GM21825 (cell line): ENCODE measurements at regions not wholly inside any gene's neighbourhood (a gene's known extent, or its start where the extent isn't known, plus 50 kb on each side); places are given as distances from the start of the nearest gene placed in this dataset.

Experiments
- ATAC-seq: cut with Tn5 transposase; IDR thresholded peaks from one replicate; pipeline ENCODE4 v1.9.1; 2021; ENCODE audit warnings: mild to moderate bottlenecking, moderate library complexity; ENCODE audit not compliant: unreplicated experiment

DNA sequence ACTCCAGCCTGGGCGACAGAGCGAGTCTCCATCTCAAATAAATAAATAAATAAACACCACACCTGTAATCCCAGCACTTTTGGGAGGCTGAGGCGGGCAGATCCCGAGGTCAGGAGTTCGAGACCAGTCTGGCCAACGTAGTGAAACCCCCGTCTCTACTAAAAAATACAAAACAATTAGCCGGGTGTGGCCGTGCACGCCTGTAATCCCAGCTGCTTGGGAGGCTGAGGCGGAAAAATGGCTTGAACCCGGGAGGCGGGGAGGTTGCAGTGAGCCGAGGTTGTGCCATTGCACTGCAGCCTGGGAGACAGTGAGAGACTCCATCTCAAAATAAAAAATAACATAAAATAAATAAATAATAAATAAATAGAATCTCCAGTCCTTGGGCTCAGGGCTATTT is 185.8 kb downstream of the SHOX start:
- ATAC-seq, result no peak

DNA sequence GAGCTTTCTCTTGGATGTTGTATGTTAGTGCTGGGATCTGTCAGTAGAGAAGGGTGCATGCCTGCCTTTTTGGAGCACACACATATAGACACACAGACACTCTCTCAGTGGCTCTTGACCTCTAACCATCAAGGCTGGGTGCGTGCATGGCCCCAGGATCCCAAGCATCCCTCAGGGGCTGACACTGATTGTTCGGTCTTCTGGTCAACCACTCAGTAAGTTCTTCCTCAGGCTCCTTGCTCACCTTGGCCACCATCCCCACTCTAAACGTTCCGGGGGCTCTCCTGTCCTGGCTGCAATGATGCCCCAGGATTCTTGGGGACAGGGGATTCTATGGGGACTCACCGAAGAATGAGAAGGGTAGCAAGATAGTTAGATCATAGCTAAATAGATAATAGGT is 179.6 kb downstream of the SHOX start:
- ATAC-seq, result no peak

DNA sequence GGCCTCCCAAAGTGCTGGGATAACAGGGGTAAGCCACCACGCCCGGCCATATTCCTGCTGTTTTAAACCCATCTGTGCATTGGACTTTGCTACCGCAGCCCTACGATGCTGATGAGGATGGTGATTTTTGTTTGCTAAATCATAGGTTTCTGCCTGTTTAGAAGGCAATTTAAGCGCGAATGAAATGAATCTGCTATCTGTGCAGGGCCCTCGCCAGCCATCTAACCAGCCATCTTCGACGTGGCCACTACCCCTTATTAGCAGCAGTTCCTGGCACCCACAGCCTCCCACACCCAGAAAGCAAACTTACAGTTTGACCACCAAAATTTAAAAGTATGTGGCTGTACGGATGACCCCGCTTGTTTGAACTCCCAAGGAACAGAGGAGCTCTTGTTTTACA is 178.5 kb downstream of the SHOX start:
- no peak for ATAC-seq

DNA sequence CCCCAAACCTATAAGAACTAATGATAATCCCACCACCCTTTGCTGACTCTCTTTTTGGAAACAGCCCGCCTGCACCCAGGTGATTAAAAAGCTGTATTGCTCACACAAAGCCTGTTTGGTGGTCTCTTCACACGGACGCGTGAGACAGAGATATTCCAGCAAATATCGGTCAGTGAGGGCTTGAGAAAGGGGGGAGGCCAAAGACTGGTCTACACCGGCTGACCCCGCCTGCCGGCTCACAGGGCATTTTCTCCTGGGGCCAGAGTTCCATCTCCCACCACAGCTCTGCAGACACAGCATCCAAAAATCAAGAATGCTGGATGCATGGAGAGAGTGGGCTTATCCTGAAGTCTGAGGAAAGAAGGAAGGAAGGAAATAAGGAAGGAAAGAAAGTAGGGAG is 176.0 kb downstream of the SHOX start:
- ATAC-seq, result no peak

DNA sequence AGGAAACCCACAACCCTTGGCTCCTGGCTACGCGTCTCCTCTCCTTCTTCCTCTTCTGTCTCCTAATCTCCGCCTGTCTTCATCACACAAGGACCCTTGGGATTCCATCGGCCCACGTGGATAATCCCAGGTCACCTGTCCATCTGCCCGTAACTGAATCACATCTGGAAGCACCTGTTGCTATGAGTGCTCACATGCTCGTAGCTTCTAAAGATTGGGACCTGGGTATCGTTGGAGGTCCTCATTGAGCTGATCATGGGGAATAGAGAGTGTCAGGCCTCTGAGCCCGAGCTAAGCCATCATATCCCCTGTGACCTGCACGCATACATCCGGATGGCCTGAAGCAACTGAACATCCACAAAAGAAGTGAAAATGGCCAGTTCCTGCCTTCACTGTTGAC is 175.4 kb downstream of the SHOX start:
- no peak for ATAC-seq

DNA sequence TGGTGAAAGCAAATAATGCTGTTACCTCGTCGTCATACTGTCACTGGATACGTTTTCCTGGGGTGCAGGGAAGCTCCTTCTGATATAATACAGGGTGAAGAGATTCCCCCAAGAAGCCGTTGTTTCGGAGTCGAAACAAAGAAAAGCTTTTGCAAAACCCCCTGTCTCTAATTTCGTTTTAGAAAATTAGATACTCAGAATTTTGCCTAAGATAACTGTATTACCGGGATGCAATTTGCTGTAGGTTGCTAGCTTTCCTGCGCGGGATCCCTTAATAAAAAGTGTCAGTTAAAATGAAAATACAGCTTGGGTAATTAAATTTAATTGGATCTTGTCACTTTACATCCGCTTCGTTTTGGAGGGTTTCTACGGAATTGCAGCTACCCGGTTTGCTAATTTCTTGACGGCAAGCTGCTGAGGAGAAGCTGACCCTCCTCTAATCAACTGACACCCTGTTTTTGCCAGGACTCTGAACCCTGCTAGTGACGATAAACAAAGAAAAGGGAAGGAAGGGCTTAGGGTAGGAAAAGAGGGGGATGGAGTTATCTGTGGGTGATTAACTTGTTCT is 174.6 kb downstream of the SHOX start:
- no peak for ATAC-seq

DNA sequence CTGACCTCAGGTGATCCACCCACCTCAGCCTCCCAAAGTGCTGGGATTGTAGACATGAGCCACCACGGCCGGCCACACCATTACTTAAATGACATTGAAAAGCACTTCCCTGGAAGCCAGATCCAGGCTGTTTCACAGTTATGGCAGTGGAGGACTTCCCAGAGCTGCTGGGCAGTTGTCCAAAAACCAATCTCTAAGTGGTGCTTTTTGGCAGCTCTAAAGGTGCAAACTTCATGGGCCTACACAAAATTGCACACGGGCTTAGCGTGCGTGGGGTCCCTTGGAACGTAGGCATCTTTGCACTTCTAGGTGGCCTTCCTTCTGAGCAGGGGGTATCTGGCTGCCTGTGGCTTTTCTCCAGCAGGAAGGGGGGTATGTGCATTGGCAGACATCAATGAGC is 172.3 kb downstream of the SHOX start:
- no peak for ATAC-seq

DNA sequence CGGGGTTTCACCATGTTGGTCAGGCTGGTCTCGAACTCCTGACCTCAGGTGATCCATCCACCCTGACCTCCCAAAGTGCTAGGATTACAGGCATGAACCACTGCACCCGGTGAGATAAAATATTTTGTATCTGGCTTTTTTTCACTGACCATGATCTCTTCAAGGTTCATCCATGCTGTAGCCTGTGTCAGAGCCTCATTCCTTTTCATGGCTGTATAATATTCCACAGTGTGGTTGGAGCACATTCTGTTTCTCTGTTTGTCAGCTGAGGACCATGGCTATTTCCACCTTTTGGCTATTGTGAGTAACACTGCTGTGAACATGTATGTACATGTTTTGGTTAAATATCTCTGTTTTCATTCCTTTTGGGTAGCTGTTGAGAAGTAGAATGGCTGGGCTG is 169.2 kb downstream of the SHOX start:
- no peak for ATAC-seq

DNA sequence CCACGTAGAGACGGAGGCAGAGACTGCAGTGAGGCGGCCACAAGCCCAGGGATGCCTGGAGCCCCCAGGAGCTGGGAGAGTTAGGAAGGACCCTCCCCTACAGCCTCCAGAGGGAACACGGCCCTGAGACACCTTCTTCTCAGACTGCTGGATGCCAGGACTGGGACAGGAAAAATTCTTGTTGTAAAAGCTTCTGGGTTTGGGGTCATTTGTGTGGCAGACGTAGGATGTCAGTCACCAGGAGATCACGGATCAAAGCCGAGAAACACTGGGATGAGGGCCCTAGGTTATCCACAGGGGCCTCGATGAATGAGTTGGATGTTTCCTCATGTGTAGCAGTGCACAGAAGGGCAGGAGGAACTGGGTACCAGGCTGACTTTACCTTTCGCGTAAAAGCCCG is 163.7 kb downstream of the SHOX start:
- no peak for ATAC-seq

DNA sequence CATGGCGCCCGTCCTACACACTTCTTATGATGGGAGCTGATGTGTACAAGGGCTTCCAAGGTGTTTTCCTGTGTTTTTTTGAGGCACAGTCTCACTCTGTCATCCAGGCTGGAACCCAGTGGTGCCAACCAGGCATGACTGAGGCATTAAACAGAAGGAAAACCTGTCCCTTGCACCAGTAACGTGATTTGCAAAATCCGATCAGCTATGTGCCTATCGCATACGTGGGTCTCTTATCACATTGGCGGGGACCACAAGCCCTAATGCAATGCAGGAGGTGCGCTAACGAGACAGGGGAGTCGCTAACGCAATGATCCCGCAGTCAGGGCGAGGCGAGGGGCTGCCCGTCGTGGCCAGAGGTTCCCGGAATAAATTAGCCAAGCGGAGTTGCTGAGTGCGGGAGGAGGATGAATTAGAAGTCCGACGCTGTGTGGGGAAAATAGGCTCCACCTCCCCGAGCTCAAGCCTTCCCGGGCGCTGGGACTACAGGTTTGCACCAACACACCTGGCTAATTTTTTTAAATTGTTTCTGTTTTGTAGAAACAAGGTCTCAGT is 162.7 kb downstream of the SHOX start:
- ATAC-seq, result no peak

DNA sequence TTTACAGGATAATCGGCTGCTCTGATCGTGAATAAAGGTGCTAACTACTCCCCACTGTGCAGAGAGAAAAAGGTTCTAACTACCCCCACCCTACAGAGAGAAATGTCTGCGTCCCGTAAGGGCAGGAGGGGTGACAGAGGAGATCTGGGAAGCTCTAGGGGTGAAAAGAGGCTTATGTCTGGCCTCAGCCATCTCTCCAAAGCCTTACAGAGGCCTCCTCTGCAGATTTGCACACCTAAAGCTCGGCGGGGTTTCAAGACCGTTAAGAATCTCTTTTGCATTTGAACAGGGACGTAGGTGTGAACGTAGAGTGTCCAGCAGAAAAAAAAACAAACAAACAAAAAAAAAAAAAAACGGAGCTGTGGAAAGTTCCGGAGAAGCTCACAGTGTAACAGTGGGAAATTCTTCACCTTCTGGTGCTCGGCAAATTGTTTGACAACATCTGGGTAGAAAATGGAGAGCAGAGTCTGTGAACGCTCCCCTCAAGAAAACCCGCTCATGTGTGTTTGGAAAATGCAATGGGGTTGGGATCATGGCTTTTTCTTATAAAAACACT is 161.0 kb downstream of the SHOX start:
- no peak for ATAC-seq

DNA sequence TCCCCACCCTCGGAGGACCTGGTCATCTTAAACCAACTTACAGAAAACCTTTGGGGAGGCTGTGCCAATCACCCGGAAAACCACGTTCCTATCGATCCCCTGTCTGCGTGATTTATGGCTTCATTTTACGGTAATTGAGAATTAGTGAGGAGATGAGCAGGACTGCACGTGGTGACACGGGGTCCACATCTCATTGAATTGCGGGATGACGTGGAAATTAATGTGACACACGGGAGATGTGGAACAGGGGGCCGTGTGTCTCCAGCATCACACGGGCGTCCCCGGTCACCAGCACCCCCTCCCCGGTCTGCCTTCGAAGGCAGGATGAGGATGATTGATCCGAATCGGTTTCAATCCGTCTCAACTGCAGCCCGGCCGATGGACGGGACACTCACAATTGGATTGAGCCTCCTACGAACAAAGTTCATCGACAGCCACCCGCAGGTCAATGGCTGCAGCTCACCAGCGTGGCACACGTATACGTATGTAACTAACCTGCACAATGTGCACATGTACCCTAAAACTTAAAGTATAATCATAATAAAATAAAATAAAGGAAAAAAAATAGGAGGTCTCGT is 160.3 kb downstream of the SHOX start:
- no peak for ATAC-seq

DNA sequence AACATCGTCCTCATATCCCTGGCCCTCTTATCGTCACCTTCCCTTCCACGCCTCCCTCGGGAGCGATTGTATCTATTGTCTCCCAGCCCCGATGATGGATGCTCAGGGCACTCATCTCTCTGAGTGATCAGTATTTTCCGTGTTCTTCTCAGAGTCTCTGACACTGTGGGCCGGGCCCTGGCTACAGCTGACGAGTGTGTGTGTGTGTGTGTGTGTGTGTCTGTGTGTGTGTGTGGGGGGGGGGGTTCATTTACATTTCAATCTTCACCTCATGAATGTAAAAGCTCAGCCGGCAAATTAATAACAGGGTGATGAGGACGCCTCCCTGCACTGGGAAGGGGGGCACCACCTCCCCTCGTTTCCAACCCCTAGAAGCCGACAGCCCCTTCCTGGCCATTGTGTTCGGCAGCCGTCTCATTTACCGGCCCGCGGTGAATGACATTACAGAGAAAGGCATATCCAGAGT is 159.5 kb downstream of the SHOX start:
- no peak for ATAC-seq

DNA sequence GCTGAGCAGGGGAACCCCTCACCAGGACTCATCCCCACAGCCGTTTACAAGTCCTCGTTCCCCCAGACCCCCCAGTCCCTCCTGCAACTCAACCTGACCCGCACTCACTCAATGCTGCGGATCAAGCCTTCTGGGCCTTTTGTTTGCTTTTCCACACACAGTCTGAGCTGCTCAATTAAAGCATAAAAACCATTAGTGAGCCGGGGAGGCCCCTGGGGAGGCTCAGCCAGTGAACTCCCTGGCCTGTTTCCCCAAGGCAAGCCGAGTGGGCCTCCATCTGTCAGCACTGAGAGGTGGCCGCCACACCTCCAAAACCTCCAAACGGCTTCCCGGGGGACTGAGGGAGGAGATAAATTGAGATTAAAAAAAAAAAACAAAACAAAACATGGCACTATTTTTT is 158.5 kb downstream of the SHOX start:
- no peak for ATAC-seq

DNA sequence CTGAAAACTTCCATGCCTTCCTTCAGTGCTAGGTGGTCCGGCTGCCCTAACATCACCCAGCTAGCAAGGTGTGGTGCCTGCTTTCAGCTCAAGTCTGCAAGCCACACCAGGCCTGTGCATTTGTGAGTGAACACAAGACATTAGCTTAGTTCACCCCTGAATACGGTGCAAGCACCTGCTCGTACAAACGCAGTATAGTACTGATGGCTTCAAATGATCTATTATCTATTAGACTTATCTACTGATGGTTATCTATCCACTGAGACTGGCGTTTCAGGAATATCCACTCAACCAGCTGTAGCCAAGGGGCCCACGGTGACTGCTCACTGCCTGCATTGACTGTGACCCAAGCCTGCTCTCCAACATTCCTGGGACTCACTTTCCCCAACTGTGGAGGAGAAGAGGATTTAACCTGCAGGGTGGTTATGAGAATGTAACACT is 155.9 kb downstream of the SHOX start:
- no peak for ATAC-seq

DNA sequence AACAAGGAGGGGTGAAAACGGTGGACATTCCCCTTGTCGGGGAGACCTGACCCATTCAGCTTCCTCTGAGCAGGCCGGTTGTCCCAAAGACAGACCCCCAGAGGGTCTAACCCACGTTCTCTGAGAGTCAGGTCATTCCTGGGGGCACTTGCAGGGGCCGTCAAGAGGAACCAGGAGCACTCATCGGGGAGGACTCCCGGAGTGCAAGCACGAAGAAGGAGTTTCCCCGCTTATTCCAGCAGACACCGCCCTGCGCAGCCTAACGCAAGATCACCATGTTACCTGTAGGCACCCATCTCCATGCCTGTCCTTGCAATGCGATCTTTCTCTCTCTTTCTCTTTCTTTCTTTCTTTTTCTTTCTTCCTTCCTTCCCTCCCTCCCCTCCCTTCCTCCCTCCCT is 154.2 kb downstream of the SHOX start:
- no peak for ATAC-seq

DNA sequence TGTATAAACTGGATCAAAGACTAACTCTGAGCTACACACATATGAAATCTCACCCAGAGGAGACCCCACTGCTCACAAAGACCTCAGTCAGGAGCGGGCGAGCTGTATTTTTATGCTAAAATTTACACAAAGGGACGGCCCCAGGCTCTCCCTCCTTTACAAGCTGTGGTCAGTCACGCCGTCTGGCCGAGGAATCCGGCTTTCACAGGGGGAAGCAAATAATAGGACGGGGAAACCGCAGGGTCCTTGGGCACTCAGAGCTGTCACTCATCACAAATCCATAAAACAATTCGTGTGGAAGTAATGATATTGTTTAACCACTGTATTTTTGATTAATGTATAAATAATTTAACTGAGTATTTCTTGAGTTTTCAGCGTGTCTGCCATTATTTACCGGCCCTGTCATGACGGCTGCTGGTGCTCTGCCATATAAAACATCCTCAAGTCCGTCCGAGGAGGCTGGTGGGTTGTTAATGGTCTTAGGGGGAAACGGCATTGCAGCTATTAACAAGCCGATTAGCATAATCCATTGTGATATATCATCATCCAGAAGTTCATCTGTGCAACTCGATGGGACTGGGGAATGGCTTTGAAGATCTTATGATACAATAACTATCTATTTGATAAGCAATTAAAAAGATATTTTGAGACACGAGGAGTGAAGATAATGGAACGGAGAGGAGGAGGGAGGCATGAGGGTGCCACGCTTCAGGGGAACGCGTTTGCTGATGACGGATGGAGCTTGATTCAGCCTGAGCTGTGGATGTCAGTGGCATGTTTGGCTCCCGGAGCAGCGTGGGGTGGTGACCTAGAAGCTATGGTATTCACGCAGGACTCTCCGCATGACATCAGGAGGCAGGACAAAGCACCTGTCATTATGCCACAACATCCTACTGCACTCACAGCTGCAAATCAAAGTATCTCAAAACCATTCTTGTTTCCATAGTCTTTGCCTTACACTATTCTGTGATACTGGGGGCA is 150.9 kb downstream of the SHOX start:
- no peak for ATAC-seq

DNA sequence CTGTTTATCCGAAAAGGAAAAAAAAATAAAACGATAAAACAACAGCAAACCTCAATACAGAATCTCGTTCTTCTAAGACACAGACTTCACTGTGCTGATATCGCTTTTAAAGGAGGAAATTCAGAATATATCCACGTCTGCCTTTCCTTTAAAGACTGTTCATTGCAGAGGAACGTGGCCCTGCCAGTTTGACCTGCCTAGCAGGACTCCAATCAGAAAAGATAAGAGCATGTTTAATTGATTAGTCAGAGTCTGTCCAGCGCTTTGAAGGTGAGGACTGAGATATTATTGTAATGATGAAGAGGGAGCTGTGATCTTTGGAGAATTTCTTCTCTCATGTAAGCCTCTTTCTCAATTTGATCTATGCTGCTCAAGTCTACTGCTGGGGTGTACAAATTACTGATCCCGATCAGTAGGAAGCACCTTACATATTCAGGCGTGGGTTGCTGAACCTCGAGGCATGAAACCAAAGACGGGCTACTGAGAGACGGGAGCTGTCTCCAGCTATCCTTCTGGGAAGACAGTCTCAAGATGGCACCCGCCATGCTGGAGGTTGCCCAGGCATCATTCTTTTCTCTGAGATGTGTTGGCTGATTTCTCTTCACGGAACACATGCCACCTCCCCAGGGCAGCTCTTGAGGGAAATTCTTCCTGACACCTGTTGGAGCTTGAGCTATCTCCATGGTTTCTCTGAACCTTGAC is 146.1 kb downstream of the SHOX start:
- ATAC-seq, result no peak

DNA sequence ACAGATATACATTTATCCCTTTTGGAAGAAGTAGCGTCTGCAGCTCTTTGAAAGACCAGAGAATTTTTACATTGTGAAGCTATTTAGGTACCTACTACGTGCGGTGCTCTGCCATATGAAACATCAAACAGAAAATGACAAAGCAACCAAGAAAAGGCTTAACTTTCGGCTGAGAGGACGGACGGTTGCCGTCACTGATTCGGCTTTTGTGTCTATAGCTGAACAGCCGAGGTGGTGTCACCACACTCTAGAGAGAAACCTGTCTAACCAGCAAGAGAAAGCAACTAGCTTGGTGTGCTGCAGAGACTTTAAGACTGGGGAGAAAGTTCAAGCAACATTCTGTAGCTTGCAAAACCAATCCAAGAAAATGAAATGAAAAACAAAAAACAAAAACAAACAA is 145.5 kb downstream of the SHOX start:
- ATAC-seq, result no peak

DNA sequence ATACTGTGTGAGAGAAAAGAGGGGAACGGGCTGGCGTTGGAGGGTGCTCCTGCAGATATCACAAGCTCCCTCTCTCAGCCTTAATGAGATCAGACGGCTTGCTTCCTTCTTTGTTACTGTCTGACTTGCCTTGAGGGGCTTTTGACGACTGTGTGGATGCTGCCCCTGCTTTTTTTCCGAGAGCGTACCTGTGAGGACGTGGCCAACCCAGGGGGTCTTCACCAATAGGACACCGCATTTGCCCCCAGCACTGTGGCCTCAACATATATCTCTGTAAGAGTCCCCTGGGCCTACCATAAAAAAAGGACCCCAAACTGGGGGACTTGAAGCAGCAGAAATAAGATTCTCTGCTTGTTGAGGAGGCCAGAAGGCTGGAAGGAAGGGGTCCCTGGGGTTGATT is 143.9 kb downstream of the SHOX start:
- ATAC-seq, result no peak
